Mesenteric fat pad (tissue), 1 donor: ENCODE measurements at regions not wholly inside any gene's neighbourhood (a gene's known extent, or its start where the extent isn't known, plus 50 kb on each side); places are given as distances from the start of the nearest gene placed in this dataset.

ENCODE experiments used
- DNase-seq: peaks from one replicate; pipeline ENCODE4 v3.0.0-alpha.2; 2020; ENCODE audit warnings: low spot score
- donor health status: DM: yes; HTN: yes; CAD: no.

DNA sequence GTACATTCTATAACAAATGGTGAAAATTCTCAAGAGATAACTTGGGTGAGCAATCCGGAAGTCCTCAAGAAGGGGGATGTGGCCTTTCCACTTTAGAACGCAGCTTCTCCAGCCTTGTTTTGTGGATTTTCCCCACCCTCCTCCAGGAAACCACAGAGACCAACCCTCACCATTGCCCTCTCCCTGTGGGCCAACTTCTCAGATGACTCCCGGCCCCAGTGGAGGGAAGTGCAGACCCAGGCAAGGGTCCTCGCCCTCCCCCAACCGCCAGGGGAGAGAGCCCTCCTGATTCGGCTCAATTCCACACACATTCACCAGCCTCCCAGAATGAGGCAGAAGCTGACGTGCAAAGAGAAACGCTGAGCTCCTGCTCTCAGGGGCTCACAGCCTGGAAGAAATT lies 277.2 kb downstream of the EIPR1 start:
- DNase-seq, result no peak

DNA sequence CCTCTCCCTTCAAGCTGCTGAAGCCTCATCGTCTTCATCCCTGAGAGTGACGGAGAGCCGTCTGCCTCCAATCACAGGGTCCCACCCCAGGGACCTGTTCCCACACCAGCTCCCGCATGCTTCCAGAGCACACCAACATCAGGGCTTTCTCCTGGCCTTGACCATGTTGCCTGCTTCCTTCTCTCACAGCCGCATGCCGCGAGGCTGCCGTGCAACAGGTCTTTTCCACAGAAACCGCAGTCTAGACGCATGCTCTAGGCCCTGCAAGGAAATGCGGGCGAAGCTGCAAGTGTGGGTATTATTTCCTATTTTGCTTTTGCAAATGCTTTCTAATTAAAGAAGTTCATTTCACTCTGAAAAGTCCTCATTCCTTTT lies 277.8 kb downstream of the EIPR1 start:
- DNase-seq, result no peak

GRCh38 chr2:3099145-3099859 lies 278.3 kb downstream of the EIPR1 start:
- DNase-seq, result peak; percentile 43

DNA sequence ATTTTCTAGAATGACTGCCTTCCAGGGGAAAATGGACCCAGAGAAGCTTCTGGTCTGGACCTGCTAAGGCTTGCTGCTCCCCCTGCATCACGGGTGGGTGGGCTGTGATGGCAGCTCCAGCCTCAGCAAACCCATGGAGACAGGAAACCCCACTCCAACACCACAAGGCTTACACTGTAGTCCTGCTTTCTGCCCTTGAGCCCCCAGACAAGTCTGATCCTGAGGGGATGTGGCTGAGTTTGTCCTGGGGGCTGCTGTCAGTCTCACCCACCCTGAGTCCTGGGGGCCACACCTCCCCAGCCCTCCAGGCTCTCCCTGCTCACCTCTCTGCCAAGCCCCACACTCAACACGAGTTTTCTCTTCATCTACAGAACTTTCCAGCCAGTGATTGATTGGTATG lies 279.4 kb downstream of the EIPR1 start:
- peak; percentile 43 for DNase-seq

- peak; percentile 39 for DNase-seq
These were observed 279.8 kb downstream of the EIPR1 start for GRCh38 chr2:3097804-3098203.

GRCh38 chr2:3094999-3095958 lies 282.3 kb downstream of the EIPR1 start:
- DNase-seq, result peak; percentile 45

GRCh38 chr2:3094318-3094717 lies 283.3 kb downstream of the EIPR1 start:
- no peak for DNase-seq

- DNase-seq, result no peak
These were observed 285.9 kb downstream of the EIPR1 start for GRCh38 chr2:3091696-3092095.

DNA sequence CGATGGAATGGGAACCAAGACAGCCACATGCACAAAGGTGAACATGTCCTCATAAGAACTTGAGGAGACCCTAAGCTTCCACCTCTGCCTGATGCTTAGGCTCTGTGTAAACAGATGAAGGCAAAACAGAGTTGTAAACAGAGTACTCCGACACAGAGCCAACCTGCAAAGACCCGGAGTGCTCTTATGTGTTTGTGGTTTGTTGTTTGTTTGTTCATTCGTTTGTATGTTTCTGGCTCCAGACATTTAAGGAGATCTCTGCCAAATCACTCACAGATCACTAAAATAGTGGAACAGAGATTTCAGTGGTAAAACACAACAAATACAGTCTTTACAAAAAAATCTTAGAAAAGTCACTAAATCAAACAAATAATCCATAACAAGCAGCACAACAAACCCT lies 294.9 kb downstream of the EIPR1 start:
- DNase-seq, result no peak

GRCh38 chr2:3079959-3080948 lies 297.4 kb downstream of the EIPR1 start:
- DNase-seq, result no peak

DNA sequence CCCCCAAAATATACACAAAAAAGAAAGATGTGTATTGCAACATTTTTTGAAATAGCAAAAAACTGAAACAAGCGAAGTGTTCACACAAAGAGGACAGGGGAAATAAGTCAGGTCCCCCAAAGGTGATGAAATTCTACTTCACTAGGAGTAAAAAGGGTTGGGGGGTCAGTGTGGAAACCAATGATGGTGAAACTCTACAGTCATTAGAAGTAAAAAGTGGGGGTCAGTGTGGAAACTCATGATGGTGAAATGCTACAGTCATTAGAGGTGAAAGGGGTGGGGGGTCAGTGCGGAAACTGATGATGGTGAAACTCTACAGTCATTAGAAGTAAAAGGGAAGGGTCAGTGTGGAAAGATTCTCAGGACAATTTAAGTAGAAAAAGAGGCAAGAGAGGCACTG lies 298.2 kb downstream of the EIPR1 start:
- DNase-seq, result no peak

DNA sequence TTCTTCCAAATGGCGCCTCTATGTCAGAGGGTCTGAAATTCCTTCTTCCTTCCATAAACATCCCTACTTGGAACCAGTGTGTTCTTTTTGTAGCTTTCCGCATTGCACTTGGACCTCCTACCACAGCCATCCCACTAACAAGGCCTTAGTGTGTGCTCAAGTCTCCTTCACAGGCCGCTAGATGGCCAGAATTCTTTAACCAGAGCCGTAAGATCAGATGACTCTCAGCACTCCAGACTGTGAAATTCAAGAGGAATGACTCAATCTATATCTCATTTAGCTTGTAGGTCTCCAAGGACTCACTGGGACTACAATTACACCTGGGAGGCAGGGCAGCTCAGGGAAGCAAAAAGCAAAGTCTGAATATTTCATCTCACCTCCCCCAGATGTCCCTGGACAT lies 298.9 kb downstream of the EIPR1 start:
- no peak for DNase-seq

DNA sequence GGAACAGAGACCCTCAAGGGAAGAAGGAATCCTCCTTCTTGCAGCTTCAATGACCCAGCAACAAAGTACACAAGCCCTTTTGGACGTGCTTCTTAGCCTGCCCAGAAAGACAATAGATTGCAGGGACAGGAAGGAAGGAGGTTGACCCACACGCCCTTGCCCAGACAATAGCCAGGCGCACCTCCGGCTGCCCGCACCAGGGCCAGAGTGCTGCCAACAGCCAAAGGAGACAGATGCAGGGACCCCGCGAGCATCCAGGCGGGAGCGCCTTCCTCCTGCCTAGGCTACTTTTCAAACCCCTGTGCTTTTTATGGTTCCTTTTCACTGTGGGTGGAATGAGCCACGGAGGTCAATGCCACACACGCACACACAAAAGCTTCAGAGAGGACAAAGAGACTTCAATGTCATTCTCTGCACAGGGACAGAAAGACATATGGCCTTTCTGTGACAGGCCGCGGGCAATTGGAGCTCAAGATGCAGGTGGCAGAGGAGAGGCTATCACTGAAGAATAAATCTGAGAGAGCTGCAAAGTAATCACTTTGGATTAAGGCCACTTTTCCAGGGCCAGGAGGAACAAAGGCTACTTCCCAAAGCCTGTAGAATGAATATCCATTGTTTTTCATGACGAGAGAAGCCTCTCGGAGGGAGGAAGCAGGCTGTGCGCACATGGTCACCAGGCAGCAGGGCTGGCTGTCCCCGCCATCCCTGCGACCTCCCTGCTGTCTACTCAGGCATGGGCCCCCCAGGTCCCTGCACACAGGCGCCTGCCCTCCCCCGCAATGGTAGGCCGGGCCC lies 300.6 kb downstream of the EIPR1 start:
- no peak for DNase-seq

- DNase-seq, result no peak
These were observed 301.7 kb downstream of the EIPR1 start for GRCh38 chr2:3075991-3076340.

DNA sequence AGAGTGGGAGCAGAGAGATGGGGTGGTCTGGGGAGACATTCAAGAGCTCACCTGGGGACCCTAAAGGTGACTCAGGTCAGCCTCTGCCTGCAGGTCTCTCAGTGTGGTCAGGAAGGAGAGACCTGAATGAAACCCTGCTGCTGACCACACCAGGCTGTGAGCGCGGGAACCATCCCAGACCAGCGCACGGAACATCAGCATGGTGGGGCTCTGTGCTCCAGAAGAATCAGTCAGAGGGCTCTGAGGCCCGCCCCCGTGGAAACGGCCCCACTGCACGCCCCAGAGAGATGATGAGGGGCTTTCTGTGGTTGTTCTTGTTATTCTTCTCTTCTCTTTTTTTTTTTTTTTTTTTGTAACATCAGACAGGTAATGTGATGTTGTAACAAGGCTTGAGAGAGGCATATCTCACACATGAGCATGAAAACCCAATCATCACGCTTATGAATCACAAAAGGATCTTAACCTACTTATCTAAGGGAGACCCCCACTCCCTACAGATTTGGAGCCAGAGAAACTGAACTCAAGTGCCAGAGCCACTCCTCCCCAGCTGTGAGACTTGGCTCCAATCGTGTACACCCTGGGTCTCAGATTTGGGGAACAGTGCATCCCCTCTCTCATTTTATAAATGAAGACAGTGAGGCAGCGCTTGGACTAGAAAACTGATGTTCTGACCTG lies 302.2 kb downstream of the EIPR1 start:
- no peak for DNase-seq

DNA sequence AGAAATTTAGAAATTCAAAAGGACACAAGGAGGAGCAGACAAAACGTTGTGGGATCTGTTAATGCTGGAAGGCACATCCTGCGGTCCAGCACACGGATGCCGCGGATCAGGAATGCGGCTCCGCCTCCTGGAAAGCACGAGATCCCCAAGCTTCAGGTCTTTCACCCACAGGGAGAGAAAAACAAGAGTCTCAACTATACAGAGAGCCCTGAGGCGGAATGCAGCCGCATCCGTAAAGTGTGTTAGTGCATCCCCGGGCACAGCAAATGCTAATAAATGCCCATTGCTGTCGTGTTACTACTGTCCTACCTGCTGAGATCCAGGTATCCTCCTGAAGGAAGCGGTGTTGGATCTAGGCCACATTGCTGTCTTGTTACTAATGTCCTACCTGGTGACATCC lies 303.9 kb downstream of the EIPR1 start:
- no peak for DNase-seq

DNA sequence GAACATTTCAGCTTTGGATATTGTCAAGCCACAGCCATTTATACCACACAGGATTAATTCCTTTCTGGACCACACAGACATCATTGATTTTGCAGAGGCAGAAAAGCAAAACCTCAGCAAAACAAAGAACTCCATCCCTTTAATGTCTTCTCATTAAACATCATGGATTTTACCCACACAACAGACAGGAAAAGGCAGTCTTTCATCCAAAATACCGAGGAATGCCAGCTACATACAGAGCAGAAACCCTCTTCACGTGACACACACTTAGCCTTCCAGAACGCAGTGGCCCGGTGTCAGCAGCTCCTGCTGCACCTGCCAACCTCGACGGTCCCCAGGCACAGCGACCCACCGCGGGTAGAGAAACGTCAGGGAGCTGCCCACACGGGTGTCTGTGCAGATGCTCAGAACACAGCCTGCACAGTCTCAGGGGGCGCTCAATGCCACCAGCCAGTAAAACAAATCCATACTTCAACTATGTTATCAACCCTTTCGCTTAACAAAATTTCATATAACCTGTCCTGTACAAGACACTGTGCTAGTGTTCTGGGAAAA lies 304.5 kb downstream of the EIPR1 start:
- no peak for DNase-seq

GRCh38 chr2:3071685-3072263 lies 305.8 kb downstream of the EIPR1 start:
- no peak for DNase-seq

- no peak for DNase-seq
These were observed 310.8 kb downstream of the EIPR1 start for GRCh38 chr2:3066831-3067230.
